K562 (cell line): ENCODE measurements at regions not wholly inside any gene's neighbourhood (a gene's known extent, or its start where the extent isn't known, plus 50 kb on each side); places are given as distances from the start of the nearest gene placed in this dataset.

ENCODE experiments used
- ETV6 ChIP-seq, 3 experiments: fragments of 150-350 bp in 1 of 3; sonication (generic) in 1 of 3; formaldehyde crosslinking in 1 of 3; IDR thresholded peaks; 2 replicates each; pipeline versions ENCODE4 v1.6.1 to v1.8.0; 2014 to 2022; ENCODE audit warnings: borderline replicate concordance in 2 of 3, low read depth in 2 of 3, antibody characterized with exemption in 1 of 3, low read length in 1 of 3, mild to moderate bottlenecking in 1 of 3, missing genetic modification reagents in 1 of 3
- ZFP36 ChIP-seq: fragments of 150-350 bp; IDR thresholded peaks from 2 replicates; pipeline ENCODE4 v1.6.1; 2018; ENCODE audit warnings: low read length, low read depth; ENCODE audit not compliant: partially characterized antibody
- ZNF561 ChIP-seq: fragments of 450-650 bp; formaldehyde crosslinking; conservative IDR thresholded peaks from 2 replicates; pipeline ENCODE4 v1.4.0; 2020; ENCODE audit warnings: mild to moderate bottlenecking, moderate library complexity
- ZNF668 ChIP-seq: fragments of 250-450 bp; sonication (Bioruptor Pico); IDR thresholded peaks from 2 replicates; pipeline ENCODE4 v1.8.0; 2022; ENCODE audit warnings: mild to moderate bottlenecking, inconsistent platforms
- TF ChIP-seq, protein P1 (sequence below): fragments of 200-800 bp; sonication (Bioruptor generic); IDR thresholded peaks from 2 replicates; pipeline ENCODE4 v1.6.1; 2017; ENCODE audit warnings: missing genetic modification characterization, missing compliant biosample characterization
- TF ChIP-seq, protein P2 (sequence below): fragments of 150-350 bp; conservative IDR thresholded peaks from 2 replicates; pipeline ENCODE4 v1.6.1; 2014; ENCODE audit warnings: low read length

DNA sequence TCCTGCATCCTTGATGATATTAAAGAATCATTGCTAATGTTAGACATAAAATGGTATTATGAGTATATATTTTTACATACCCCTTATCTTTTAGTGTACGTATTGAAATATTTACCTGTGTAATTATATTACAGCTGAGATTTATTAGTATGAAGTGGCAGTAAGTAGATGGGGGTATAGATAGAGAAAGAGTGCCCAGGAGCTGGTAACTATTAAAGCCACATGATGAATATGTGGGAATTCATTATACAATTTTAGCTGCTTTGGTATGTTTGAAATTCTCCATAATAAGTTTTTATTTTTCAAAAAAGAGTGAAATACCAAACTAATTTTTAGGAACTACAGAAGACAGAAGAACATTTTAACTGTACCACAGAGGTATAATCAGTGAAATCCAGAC is 339.0 kb downstream of the PLPP3 start (continued):
- TF ChIP-seq, protein P1, sequence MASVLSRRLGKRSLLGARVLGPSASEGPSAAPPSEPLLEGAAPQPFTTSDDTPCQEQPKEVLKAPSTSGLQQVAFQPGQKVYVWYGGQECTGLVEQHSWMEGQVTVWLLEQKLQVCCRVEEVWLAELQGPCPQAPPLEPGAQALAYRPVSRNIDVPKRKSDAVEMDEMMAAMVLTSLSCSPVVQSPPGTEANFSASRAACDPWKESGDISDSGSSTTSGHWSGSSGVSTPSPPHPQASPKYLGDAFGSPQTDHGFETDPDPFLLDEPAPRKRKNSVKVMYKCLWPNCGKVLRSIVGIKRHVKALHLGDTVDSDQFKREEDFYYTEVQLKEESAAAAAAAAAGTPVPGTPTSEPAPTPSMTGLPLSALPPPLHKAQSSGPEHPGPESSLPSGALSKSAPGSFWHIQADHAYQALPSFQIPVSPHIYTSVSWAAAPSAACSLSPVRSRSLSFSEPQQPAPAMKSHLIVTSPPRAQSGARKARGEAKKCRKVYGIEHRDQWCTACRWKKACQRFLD, result no peak
- TF ChIP-seq ETV6 (IDR thresholded peaks at IDR 0.05; ENCODE audit: borderline replicate concordance in 1 of 2, low read depth in 2 of 2, low read length in 1 of 2) (no peak), ETV6 (CRISPR knock-in tag; IDR thresholded peaks at IDR 0.05; ENCODE audit: borderline replicate concordance) (no peak), ZFP36 (no peak), ZNF561 (CRISPR knock-in tag) (no peak), ZNF668 (CRISPR knock-in tag) (no peak)
- TF ChIP-seq, protein P2, sequence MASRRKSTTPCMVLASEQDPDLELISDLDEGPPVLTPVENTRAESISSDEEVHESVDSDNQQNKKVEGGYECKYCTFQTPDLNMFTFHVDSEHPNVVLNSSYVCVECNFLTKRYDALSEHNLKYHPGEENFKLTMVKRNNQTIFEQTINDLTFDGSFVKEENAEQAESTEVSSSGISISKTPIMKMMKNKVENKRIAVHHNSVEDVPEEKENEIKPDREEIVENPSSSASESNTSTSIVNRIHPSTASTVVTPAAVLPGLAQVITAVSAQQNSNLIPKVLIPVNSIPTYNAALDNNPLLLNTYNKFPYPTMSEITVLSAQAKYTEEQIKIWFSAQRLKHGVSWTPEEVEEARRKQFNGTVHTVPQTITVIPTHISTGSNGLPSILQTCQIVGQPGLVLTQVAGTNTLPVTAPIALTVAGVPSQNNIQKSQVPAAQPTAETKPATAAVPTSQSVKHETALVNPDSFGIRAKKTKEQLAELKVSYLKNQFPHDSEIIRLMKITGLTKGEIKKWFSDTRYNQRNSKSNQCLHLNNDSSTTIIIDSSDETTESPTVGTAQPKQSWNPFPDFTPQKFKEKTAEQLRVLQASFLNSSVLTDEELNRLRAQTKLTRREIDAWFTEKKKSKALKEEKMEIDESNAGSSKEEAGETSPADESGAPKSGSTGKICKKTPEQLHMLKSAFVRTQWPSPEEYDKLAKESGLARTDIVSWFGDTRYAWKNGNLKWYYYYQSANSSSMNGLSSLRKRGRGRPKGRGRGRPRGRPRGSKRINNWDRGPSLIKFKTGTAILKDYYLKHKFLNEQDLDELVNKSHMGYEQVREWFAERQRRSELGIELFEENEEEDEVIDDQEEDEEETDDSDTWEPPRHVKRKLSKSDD, result no peak
